GM12878 (cell line): ENCODE measurements at regions not wholly inside any gene's neighbourhood (a gene's known extent, or its start where the extent isn't known, plus 50 kb on each side); places are given as distances from the start of the nearest gene placed in this dataset.

Experiments
- ATAC-seq: fragments of 200-7000 bp; cut with Tn5 transposase; 3 replicates; pipeline ENCODE4 v1.9.1; 2020; ENCODE audit warnings: mild to moderate bottlenecking, moderate library complexity
- BruUV-seq: library from RNA; stranded (reverse); fragments of 400-500 nt; replicated peaks from 2 replicates; lab custom pipeline; 2021; lab: Mats Ljungman, UMichigan
- CTCF ChIA-PET: fragments of 300-600 bp; sonication (Branson Sonifier 250); formaldehyde crosslinking; extraction: SDS; loops from one replicate; lab custom pipeline; 2021; ENCODE audit warnings: inconsistent platforms; lab: Yijun Ruan, JAX
- POLR2A ChIA-PET: fragments of 350-600 bp; formaldehyde crosslinking; extraction: SDS; loops from one replicate; lab custom pipeline; 2021; ENCODE audit warnings: inconsistent platforms; lab: Charles Lee
- RAD21 ChIA-PET: fragments of 300-600 bp; sonication (Branson Sonifier 250); formaldehyde crosslinking; loops from one replicate; lab custom pipeline; 2023; ENCODE audit warnings: antibody characterized with exemption; ENCODE audit not compliant: unreplicated experiment; lab: Charles Lee
- SMC1A ChIA-PET: fragments of 300-600 bp; sonication (Branson Sonifier 250); formaldehyde crosslinking; loops from one replicate; lab custom pipeline; 2023; ENCODE audit not compliant: unreplicated experiment, uncharacterized antibody; lab: Charles Lee
- DNase-seq: peaks from one replicate; pipeline ENCODE4 v3.0.0-alpha.2; 2011; ENCODE audit warnings: low read depth, low spot score
- FAIRE-seq: peaks from 3 replicates; lab custom pipeline; 2011; peaks lifted over from hg19 to GRCh38; lab: Jason Lieb, UNC
- H2AFZ ChIP-seq: 2 replicates; pipeline ENCODE4 v1.6.0; 2011; ENCODE audit warnings: low read depth, low read length, control low read depth; ENCODE audit not compliant: control insufficient read depth
- H3K27ac ChIP-seq: 2 replicates; pipeline ENCODE4 v1.5.1; 2011; ENCODE audit warnings: control low read depth; ENCODE audit not compliant: control insufficient read depth, insufficient read depth
- H3K27me3 ChIP-seq, 2 experiments: replicated peaks in 1 of 2; 2 replicates each; pipeline versions ENCODE4 v1.6.0 to v1.6.1; 2011; ENCODE audit warnings: low read length in 1 of 2; ENCODE audit not compliant: control insufficient read depth in 2 of 2, insufficient read depth in 2 of 2
- H3K36me3 ChIP-seq, 2 experiments: 2 replicates each; pipeline ENCODE4 v1.5.1; 2011; ENCODE audit warnings: low read length in 1 of 2; ENCODE audit not compliant: control insufficient read depth in 2 of 2, insufficient read depth in 2 of 2
- H3K4me1 ChIP-seq: 2 replicates; pipeline ENCODE4 v1.6.1; 2011; ENCODE audit warnings: mild to moderate bottlenecking, low read length, moderate library complexity, mixed read lengths; ENCODE audit not compliant: control insufficient read depth, insufficient read depth
- H3K4me2 ChIP-seq: 2 replicates; pipeline ENCODE4 v1.6.0; 2011; ENCODE audit warnings: control low read depth; ENCODE audit not compliant: control insufficient read depth, insufficient read depth
- H3K4me3 ChIP-seq: fragments of 200-600 bp; sonication (generic); 2 replicates; pipeline ENCODE4 v1.5.1; 2016
- H3K79me2 ChIP-seq: 2 replicates; pipeline ENCODE4 v1.6.0; 2011; ENCODE audit warnings: low read length; ENCODE audit not compliant: control insufficient read depth, insufficient read depth
- H3K9ac ChIP-seq: 2 replicates; pipeline ENCODE4 v1.8.0; 2011; ENCODE audit warnings: low read length, control low read depth, mixed read lengths; ENCODE audit not compliant: control insufficient read depth, insufficient read depth
- H3K9me3 ChIP-seq: replicated peaks from 3 replicates; pipeline ENCODE4 v1.5.1; 2011; ENCODE audit warnings: mild to moderate bottlenecking, low read length; ENCODE audit not compliant: control insufficient read depth, insufficient read depth
- H4K20me1 ChIP-seq: 2 replicates; pipeline ENCODE4 v1.6.0; 2011; ENCODE audit not compliant: control insufficient read depth, insufficient read depth
- CBX3 ChIP-seq: fragments of 200-600 bp; sonication (generic); IDR thresholded peaks from 2 replicates; pipeline ENCODE4 v1.6.1; 2016; ENCODE audit warnings: low read depth, borderline replicate concordance
- CHD1 ChIP-seq: IDR thresholded peaks from 2 replicates; pipeline ENCODE4 v1.6.1; 2012; ENCODE audit warnings: low read depth, low read length, improper control_type of control experiment
- CHD2 ChIP-seq: IDR thresholded peaks from 2 replicates; pipeline ENCODE4 v1.6.1; 2011; ENCODE audit warnings: low read depth, low read length, improper control_type of control experiment, borderline replicate concordance
- EZH2 ChIP-seq: IDR thresholded peaks from 2 replicates; pipeline ENCODE4 v1.6.1; 2012; ENCODE audit warnings: low read depth, mild to moderate bottlenecking, control low read depth, inconsistent platforms, low read length, borderline replicate concordance; ENCODE audit not compliant: control insufficient read depth
- MYC ChIP-seq: IDR thresholded peaks from 2 replicates; pipeline ENCODE4 v1.6.1; 2011; ENCODE audit warnings: mild to moderate bottlenecking, low read length, moderate library complexity, inconsistent platforms; ENCODE audit not compliant: insufficient read depth, insufficient replicate concordance, insufficient read length, severe bottlenecking
- NBN ChIP-seq: fragments of 450-650 bp; IDR thresholded peaks from 2 replicates; pipeline ENCODE4 v1.6.1; 2016
- NR2C1 ChIP-seq: fragments of 450-650 bp; IDR thresholded peaks from 2 replicates; pipeline ENCODE4 v1.6.1; 2017; ENCODE audit warnings: antibody characterized with exemption, mild to moderate bottlenecking, moderate library complexity
- POLR2AphosphoS5 ChIP-seq: IDR thresholded peaks from 2 replicates; pipeline ENCODE4 v1.6.1; 2011; ENCODE audit warnings: mild to moderate bottlenecking, low read length, inconsistent platforms
- SMC3 ChIP-seq: IDR thresholded peaks from 2 replicates; pipeline ENCODE4 v1.6.1; 2011; ENCODE audit warnings: low read length, improper control_type of control experiment, borderline replicate concordance
- ZNF384 ChIP-seq: IDR thresholded peaks from 2 replicates; pipeline ENCODE4 v1.6.1; 2012; ENCODE audit warnings: low read depth, mild to moderate bottlenecking, low read length, improper control_type of control experiment, borderline replicate concordance
- WGBS: methylation state at CpG from one replicate; pipeline ENCODE4 v1.1.6; 2016; ENCODE audit warnings: low lambda C conversion rate; ENCODE audit not compliant: insufficient replicate concordance, insufficient coverage; ENCODE audit errors: missing lambda C conversion rate; 5-methylcytosine and 5-hydroxymethylcytosine counted together
- in situ Hi-C: fragments of 300-500 bp; cut with MboI; formaldehyde crosslinking; loops from 9 replicates; pipeline ENCODE4 v1.14.3; 2018; ENCODE audit warnings: mixed read lengths
- intact Hi-C: fragments of 100-400 bp; cut with micrococcal nuclease; formaldehyde crosslinking; loops from one replicate; pipeline ENCODE4 v1.14.2; 2022; ENCODE audit not compliant: unreplicated experiment
- TF ChIP-seq, protein P1 (sequence below): fragments of 450-650 bp; IDR thresholded peaks from 2 replicates; pipeline ENCODE4 v1.6.1; 2017; ENCODE audit warnings: mild to moderate bottlenecking, moderate library complexity
- TF ChIP-seq, protein P2 (sequence below): fragments of 450-650 bp; formaldehyde crosslinking; IDR thresholded peaks from 2 replicates; pipeline ENCODE4 v1.4.0; 2022; ENCODE audit warnings: mild to moderate bottlenecking, moderate library complexity
- TF ChIP-seq, protein P3 (sequence below), 3 experiments: IDR thresholded peaks in 2 of 3; conservative IDR thresholded peaks in 1 of 3; 2 replicates each; pipeline ENCODE4 v1.5.1; 2011; ENCODE audit warnings: low read depth in 3 of 3, low read length in 3 of 3, mild to moderate bottlenecking in 3 of 3, control low read depth in 2 of 3, moderate library complexity in 2 of 3, inconsistent platforms in 1 of 3, mixed read lengths in 1 of 3; ENCODE audit not compliant: control insufficient read depth in 2 of 3, insufficient read depth in 1 of 3; ENCODE audit errors: extremely low read depth in 1 of 3
- TF ChIP-seq, protein P4 (sequence below): fragments of 450-650 bp; IDR thresholded peaks from 2 replicates; pipeline ENCODE4 v1.6.1; 2017; ENCODE audit warnings: low read depth, mild to moderate bottlenecking, moderate library complexity

DNA sequence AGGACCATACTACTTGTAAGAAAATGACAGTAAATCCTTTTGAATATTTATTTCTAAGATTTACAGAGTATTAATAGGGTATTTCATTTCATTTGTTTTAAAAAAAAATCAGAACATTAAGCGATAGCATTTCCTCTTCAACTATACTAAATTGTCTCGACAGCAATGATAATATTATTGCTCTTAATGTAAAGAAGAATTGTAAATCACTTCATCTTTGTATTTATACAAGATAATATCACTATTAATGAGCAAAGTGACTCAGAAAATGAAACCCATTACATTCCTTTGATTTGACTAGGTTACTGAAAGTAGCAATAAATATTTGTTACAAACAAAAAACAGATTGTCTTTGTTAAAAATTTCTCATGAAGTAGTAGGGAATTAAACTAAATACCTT is 131.1 kb upstream of the CNTN4 start:
- H3K4me1 ChIP-seq = no peaks in the 10 kb centered on the region
- in situ Hi-C loops (no loop called here), intact Hi-C loops (no loop called here)
- no peak overlapping the region for H3K9ac ChIP-seq
- ChIA-PET RAD21 (no interaction called here), POLR2A (no interaction called here), SMC1A (no interaction called here), CTCF (interaction anchor here (0.9 kb wide), 1 partner anchor 29 kb away, joined by 3 read pairs; no protein-coding TSS in a partner anchor)
- H3K9me3 ChIP-seq = no peaks in the 10 kb centered on the region
- no peak for DNase-seq
- no TSS peak for BruUV-seq
- H4K20me1 ChIP-seq = no peaks in the 10 kb centered on the region
- H2AFZ ChIP-seq = no peak overlapping the region
- no peaks in the 10 kb centered on the region for H3K36me3 ChIP-seq
- no peak for TF ChIP-seq CHD1
- TF ChIP-seq NR2C1 = no peak
- TF ChIP-seq NBN = no peak
- no peak for TF ChIP-seq CBX3
- TF ChIP-seq EZH2 = no peak
- TF ChIP-seq, protein P1, sequence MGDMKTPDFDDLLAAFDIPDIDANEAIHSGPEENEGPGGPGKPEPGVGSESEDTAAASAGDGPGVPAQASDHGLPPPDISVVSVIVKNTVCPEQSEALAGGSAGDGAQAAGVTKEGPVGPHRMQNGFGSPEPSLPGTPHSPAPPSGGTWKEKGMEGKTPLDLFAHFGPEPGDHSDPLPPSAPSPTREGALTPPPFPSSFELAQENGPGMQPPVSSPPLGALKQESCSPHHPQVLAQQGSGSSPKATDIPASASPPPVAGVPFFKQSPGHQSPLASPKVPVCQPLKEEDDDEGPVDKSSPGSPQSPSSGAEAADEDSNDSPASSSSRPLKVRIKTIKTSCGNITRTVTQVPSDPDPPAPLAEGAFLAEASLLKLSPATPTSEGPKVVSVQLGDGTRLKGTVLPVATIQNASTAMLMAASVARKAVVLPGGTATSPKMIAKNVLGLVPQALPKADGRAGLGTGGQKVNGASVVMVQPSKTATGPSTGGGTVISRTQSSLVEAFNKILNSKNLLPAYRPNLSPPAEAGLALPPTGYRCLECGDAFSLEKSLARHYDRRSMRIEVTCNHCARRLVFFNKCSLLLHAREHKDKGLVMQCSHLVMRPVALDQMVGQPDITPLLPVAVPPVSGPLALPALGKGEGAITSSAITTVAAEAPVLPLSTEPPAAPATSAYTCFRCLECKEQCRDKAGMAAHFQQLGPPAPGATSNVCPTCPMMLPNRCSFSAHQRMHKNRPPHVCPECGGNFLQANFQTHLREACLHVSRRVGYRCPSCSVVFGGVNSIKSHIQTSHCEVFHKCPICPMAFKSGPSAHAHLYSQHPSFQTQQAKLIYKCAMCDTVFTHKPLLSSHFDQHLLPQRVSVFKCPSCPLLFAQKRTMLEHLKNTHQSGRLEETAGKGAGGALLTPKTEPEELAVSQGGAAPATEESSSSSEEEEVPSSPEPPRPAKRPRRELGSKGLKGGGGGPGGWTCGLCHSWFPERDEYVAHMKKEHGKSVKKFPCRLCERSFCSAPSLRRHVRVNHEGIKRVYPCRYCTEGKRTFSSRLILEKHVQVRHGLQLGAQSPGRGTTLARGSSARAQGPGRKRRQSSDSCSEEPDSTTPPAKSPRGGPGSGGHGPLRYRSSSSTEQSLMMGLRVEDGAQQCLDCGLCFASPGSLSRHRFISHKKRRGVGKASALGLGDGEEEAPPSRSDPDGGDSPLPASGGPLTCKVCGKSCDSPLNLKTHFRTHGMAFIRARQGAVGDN = no peak
- no peak for TF ChIP-seq MYC
- TF ChIP-seq, protein P2, sequence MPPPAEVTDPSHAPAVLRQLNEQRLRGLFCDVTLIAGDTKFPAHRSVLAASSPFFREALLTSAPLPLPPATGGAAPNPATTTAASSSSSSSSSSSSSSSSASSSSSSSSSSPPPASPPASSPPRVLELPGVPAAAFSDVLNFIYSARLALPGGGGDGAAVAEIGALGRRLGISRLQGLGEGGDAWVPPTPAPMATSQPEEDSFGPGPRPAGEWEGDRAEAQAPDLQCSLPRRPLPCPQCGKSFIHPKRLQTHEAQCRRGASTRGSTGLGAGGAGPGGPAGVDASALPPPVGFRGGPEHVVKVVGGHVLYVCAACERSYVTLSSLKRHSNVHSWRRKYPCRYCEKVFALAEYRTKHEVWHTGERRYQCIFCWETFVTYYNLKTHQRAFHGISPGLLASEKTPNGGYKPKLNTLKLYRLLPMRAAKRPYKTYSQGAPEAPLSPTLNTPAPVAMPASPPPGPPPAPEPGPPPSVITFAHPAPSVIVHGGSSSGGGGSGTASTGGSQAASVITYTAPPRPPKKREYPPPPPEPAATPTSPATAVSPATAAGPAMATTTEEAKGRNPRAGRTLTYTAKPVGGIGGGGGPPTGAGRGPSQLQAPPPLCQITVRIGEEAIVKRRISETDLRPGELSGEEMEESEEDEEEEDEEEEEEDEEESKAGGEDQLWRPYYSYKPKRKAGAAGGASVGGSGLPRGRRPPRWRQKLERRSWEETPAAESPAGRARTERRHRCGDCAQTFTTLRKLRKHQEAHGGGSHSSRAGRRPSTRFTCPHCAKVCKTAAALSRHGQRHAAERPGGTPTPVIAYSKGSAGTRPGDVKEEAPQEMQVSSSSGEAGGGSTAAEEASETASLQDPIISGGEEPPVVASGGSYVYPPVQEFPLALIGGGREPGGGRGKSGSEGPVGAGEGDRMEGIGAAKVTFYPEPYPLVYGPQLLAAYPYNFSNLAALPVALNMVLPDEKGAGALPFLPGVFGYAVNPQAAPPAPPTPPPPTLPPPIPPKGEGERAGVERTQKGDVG (CRISPR knock-in tag) = no peak
- TF ChIP-seq POLR2AphosphoS5 = no peak
- TF ChIP-seq ZNF384 = no peak
- TF ChIP-seq, protein P3, sequence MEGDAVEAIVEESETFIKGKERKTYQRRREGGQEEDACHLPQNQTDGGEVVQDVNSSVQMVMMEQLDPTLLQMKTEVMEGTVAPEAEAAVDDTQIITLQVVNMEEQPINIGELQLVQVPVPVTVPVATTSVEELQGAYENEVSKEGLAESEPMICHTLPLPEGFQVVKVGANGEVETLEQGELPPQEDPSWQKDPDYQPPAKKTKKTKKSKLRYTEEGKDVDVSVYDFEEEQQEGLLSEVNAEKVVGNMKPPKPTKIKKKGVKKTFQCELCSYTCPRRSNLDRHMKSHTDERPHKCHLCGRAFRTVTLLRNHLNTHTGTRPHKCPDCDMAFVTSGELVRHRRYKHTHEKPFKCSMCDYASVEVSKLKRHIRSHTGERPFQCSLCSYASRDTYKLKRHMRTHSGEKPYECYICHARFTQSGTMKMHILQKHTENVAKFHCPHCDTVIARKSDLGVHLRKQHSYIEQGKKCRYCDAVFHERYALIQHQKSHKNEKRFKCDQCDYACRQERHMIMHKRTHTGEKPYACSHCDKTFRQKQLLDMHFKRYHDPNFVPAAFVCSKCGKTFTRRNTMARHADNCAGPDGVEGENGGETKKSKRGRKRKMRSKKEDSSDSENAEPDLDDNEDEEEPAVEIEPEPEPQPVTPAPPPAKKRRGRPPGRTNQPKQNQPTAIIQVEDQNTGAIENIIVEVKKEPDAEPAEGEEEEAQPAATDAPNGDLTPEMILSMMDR (IDR thresholded peaks at IDR 0.05 in 2 of 3, conservative IDR thresholded peaks at IDR 0.05 in 1 of 3; ENCODE audit: control insufficient read depth in 2 of 3, extremely low read depth in 1 of 3, insufficient read depth in 1 of 3, low read depth in 3 of 3, low read length in 3 of 3) = no peak
- TF ChIP-seq, protein P4, sequence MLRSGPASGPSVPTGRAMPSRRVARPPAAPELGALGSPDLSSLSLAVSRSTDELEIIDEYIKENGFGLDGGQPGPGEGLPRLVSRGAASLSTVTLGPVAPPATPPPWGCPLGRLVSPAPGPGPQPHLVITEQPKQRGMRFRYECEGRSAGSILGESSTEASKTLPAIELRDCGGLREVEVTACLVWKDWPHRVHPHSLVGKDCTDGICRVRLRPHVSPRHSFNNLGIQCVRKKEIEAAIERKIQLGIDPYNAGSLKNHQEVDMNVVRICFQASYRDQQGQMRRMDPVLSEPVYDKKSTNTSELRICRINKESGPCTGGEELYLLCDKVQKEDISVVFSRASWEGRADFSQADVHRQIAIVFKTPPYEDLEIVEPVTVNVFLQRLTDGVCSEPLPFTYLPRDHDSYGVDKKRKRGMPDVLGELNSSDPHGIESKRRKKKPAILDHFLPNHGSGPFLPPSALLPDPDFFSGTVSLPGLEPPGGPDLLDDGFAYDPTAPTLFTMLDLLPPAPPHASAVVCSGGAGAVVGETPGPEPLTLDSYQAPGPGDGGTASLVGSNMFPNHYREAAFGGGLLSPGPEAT = no peak
- no peak for TF ChIP-seq SMC3
- no peak for TF ChIP-seq CHD2
- no peak overlapping the region for H3K27ac ChIP-seq
- WGBS = 50% methylated on average over 2 of the region's 2 CpGs
- no peak overlapping the region for H3K4me3 ChIP-seq
- no peak for ATAC-seq
- H3K4me2 ChIP-seq = no peak overlapping the region
- FAIRE-seq = no peak
- no peaks in the 10 kb centered on the region for H3K27me3 ChIP-seq
- H3K79me2 ChIP-seq = no peaks in the 10 kb centered on the region
